Stomach (tissue), 4 donors: ENCODE measurements at regions not wholly inside any gene's neighbourhood (a gene's known extent, or its start where the extent isn't known, plus 50 kb on each side); places are given as distances from the start of the nearest gene placed in this dataset.

ENCODE experiments used
- CTCF ChIP-seq, 7 experiments: fragments of 450-650 bp in 4 of 7; fragments of 200-600 bp in 3 of 7; sonication (generic) in 3 of 7; IDR thresholded peaks; one replicate each; pipeline ENCODE4 v1.5.1; 2016 to 2019; ENCODE audit warnings: antibody characterized with exemption in 7 of 7, control low read depth in 2 of 7, mild to moderate bottlenecking in 1 of 7
- POLR2A ChIP-seq, 4 donors: fragments of 450-650 bp; IDR thresholded peaks; one replicate each; pipeline ENCODE4 v1.6.1; 2016; ENCODE audit warnings: antibody characterized with exemption in 4 of 4, control low read depth in 2 of 4, mild to moderate bottlenecking in 1 of 4, moderate library complexity in 1 of 4
- POLR2AphosphoS5 ChIP-seq, 3 donors: sonication (generic); formaldehyde crosslinking; IDR thresholded peaks; one replicate each; pipeline ENCODE4 v1.6.1; 2016; ENCODE audit warnings: antibody characterized with exemption in 3 of 3

- no peak for TF ChIP-seq CTCF (IDR thresholded peaks at IDR 0.05)
- no peak for TF ChIP-seq POLR2A (IDR thresholded peaks at IDR 0.05)
- no peak for TF ChIP-seq POLR2AphosphoS5 (IDR thresholded peaks at IDR 0.05)
These were observed 87.1 kb downstream of the SOX4 start for GRCh38 chr6:21680611-21681010.
